ENCODE measurements at regions not wholly inside any gene's neighbourhood (a gene's known extent, or its start where the extent isn't known, plus 50 kb on each side); places are given as distances from the start of the nearest gene placed in this dataset.

- no peak for DNase-seq
These were observed 219.6 kb downstream of the CD83 start for GRCh38 chr6:14337152-14337551.

GRCh38 chr6:14339172-14339571 is 221.6 kb downstream of the CD83 start:
- no peak for DNase-seq

- DNase-seq, result no peak
These were observed 222.4 kb downstream of the CD83 start for GRCh38 chr6:14339711-14340584.

- DNase-seq, result no peak
These were observed 226.9 kb downstream of the CD83 start for GRCh38 chr6:14344486-14344885.

- DNase-seq, result no peak
These were observed 230.8 kb downstream of the CD83 start for GRCh38 chr6:14348389-14348788.

- no peak for DNase-seq
These were observed 231.9 kb downstream of the CD83 start for GRCh38 chr6:14349507-14349906.

GRCh38 chr6:14350210-14350609 is 232.6 kb downstream of the CD83 start:
- no peak for DNase-seq

GRCh38 chr6:14353281-14353680 is 235.7 kb downstream of the CD83 start:
- no peak for DNase-seq

- no peak for DNase-seq
These were observed 236.2 kb downstream of the CD83 start for GRCh38 chr6:14353798-14354197.

- DNase-seq, result no peak
These were observed 237.5 kb downstream of the CD83 start for GRCh38 chr6:14354919-14355572.

- DNase-seq, result no peak
These were observed 241.9 kb downstream of the CD83 start for GRCh38 chr6:14359438-14359837.

GRCh38 chr6:14360565-14360964 is 243.0 kb downstream of the CD83 start:
- no peak for DNase-seq

- no peak for DNase-seq
These were observed 243.7 kb downstream of the CD83 start for GRCh38 chr6:14361297-14361696.

GRCh38 chr6:14361956-14362587 is 244.5 kb downstream of the CD83 start:
- DNase-seq, result no peak

GRCh38 chr6:14364370-14364769 is 246.8 kb downstream of the CD83 start:
- DNase-seq, result no peak

- DNase-seq, result no peak
These were observed 247.8 kb downstream of the CD83 start for GRCh38 chr6:14365393-14365792.

- DNase-seq, result no peak
These were observed 248.7 kb downstream of the CD83 start for GRCh38 chr6:14366315-14366714.

- no peak for DNase-seq
These were observed 249.3 kb downstream of the CD83 start for GRCh38 chr6:14366872-14367271.

- DNase-seq, result no peak
These were observed 249.7 kb downstream of the CD83 start for GRCh38 chr6:14367296-14367695.

GRCh38 chr6:14369717-14370116 is 252.1 kb downstream of the CD83 start:
- no peak for DNase-seq

- DNase-seq, result no peak
These were observed 254.0 kb downstream of the CD83 start for GRCh38 chr6:14371530-14371929.

- no peak for DNase-seq
These were observed 255.3 kb downstream of the CD83 start for GRCh38 chr6:14372734-14373489.
